Activated CD4-positive, alpha-beta T cell treated with anti-CD3 and anti-CD28 coated beads, Interleukin-2, amount 10 ng/mL, durations not matched to agents 7 days and 5 days (primary cell): ENCODE measurements at regions not wholly inside any gene's neighbourhood (a gene's known extent, or its start where the extent isn't known, plus 50 kb on each side); places are given as distances from the start of the nearest gene placed in this dataset.

ENCODE experiments used
- CTCF ChIA-PET: fragments of 350-600 bp; sonication (Branson Sonifier 250); formaldehyde crosslinking; loops from one replicate; lab custom pipeline; 2021; ENCODE audit warnings: antibody characterized with exemption; lab: Charles Lee
- POLR2A ChIA-PET: fragments of 350-600 bp; sonication (Branson Sonifier 250); formaldehyde crosslinking; loops from one replicate; lab custom pipeline; 2021; ENCODE audit warnings: antibody characterized with exemption; lab: Charles Lee
- DNase-seq: peaks from one replicate; pipeline ENCODE4 v3.0.0-alpha.2; 2020
- H3K27ac Mint-ChIP-seq: one replicate; pipeline ENCODE4 v1.8.0; 2021; ENCODE audit warnings: mild to moderate bottlenecking, moderate library complexity, mixed read lengths
- H3K27me3 Mint-ChIP-seq: one replicate; pipeline ENCODE4 v1.8.0; 2021; ENCODE audit warnings: mixed read lengths
- H3K36me3 Mint-ChIP-seq: one replicate; pipeline ENCODE4 v1.8.0; 2021; ENCODE audit warnings: low read depth, mixed read lengths
- H3K4me1 Mint-ChIP-seq: one replicate; pipeline ENCODE4 v1.8.0; 2021; ENCODE audit warnings: mixed read lengths
- H3K4me3 Mint-ChIP-seq: one replicate; pipeline ENCODE4 v1.8.0; 2021; ENCODE audit warnings: mild to moderate bottlenecking, moderate library complexity, mixed read lengths
- H3K9me3 Mint-ChIP-seq: one replicate; pipeline ENCODE4 v1.8.0; 2021; ENCODE audit warnings: mixed read lengths

GRCh38 chr1:50358962-50359361, 64.3 kb downstream of the DMRTA2 start:
- ChIA-PET POLR2A (no interaction called here), CTCF (no interaction called here)
- DNase-seq: no peak

DNA sequence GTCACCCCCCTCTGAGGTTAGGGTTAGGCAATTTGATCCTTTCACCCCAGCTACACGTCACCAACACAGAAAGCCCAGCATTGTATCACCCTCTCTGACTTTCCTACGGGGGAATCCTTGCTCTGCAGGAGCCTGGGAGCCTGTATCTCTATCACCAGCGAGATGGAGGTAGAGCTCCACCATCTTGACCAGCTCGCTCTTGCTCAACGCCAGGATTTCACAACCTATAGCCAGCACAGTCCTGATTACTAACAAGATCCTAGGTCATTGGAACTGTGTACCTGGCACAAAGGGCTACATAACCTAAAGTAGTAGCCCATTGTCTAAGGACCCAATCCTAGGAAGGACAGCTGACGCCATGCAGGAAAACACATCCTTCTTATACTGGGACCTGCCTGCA, 66.1 kb downstream of the DMRTA2 start:
- POLR2A ChIA-PET: no interaction called here
- Mint-ChIP-seq H3K9me3 (no peaks in the 10 kb centered on the region), H3K4me3 (no peak overlapping the region), H3K27me3 (peaks cover 13% of the 10 kb centered on the region), H3K4me1 (no peaks in the 10 kb centered on the region), H3K27ac (no peak overlapping the region), H3K36me3 (no peaks in the 10 kb centered on the region)
- CTCF ChIA-PET: interaction anchor here (0.9 to 1.4 kb wide), 2 partner anchors 14 to 16 kb away, joined by 3 read pairs; no protein-coding TSS in a partner anchor
- no peak for DNase-seq

More at GRCh38 chr1:50358962-50359361, 64.3 kb downstream of the DMRTA2 start:
- Mint-ChIP-seq H3K27me3 (peaks cover 27% of the 10 kb centered on the region), H3K9me3 (no peaks in the 10 kb centered on the region), H3K27ac (no peak overlapping the region), H3K4me3 (no peak overlapping the region), H3K4me1 (no peaks in the 10 kb centered on the region), H3K36me3 (no peaks in the 10 kb centered on the region)

GRCh38 chr1:50354813-50355212, 68.4 kb downstream of the DMRTA2 start:
- DNase-seq: no peak
- Mint-ChIP-seq H3K27me3 (peaks cover 1% of the 10 kb centered on the region), H3K9me3 (no peaks in the 10 kb centered on the region), H3K4me1 (no peaks in the 10 kb centered on the region), H3K4me3 (no peak overlapping the region), H3K27ac (no peak overlapping the region), H3K36me3 (no peaks in the 10 kb centered on the region)
- ChIA-PET POLR2A (no interaction called here), CTCF (no interaction called here)

GRCh38 chr1:50352428-50352827, 70.8 kb downstream of the DMRTA2 start:
- no peak overlapping the region for H3K27ac Mint-ChIP-seq
- CTCF ChIA-PET: interaction anchor here (1.0 kb wide), 1 partner anchor 19 kb away, joined by 3 read pairs; no protein-coding TSS in a partner anchor
- no peaks in the 10 kb centered on the region for H3K4me1 Mint-ChIP-seq
- H3K9me3 Mint-ChIP-seq: no peaks in the 10 kb centered on the region
- peaks cover 2% of the 10 kb centered on the region for H3K27me3 Mint-ChIP-seq
- no peak for DNase-seq
- H3K4me3 Mint-ChIP-seq: no peak overlapping the region
- POLR2A ChIA-PET: no interaction called here
- H3K36me3 Mint-ChIP-seq: no peaks in the 10 kb centered on the region

GRCh38 chr1:50350868-50351267, 72.4 kb downstream of the DMRTA2 start:
- ChIA-PET CTCF (no interaction called here), POLR2A (no interaction called here)
- H3K9me3 Mint-ChIP-seq: no peaks in the 10 kb centered on the region

GRCh38 chr1:50350421-50350820, 72.8 kb downstream of the DMRTA2 start:
- no peaks in the 10 kb centered on the region for H3K36me3 Mint-ChIP-seq

More at GRCh38 chr1:50350868-50351267, 72.4 kb downstream of the DMRTA2 start:
- no peak for DNase-seq
- H3K27me3 Mint-ChIP-seq: peaks cover 2% of the 10 kb centered on the region
- no peaks in the 10 kb centered on the region for H3K36me3 Mint-ChIP-seq
- H3K4me1 Mint-ChIP-seq: no peaks in the 10 kb centered on the region
- no peak overlapping the region for H3K4me3 Mint-ChIP-seq
- H3K27ac Mint-ChIP-seq: no peak overlapping the region

DNA sequence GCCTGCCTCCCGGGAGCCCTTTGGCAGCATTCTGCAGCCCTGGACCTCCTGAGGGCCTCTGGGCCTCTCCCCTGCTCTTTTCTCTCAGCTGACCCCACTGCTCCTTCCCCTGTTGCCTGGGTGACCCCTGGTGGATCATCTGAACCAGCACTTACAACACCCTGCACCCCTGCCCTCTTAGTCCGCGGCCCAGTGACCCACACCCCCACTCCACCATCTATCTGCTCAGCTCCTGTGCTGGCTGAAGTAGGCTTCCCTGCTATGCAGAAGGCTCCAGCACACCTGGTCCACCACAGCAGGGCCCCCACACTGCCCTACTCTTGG, 74.0 kb downstream of the DMRTA2 start:
- Mint-ChIP-seq H3K36me3 (no peaks in the 10 kb centered on the region), H3K4me1 (no peaks in the 10 kb centered on the region), H3K27ac (no peak overlapping the region), H3K4me3 (no peak overlapping the region), H3K9me3 (no peaks in the 10 kb centered on the region), H3K27me3 (peaks cover 5% of the 10 kb centered on the region)
- POLR2A ChIA-PET: no interaction called here
- DNase-seq: no peak
- CTCF ChIA-PET: no interaction called here

More at GRCh38 chr1:50350421-50350820, 72.8 kb downstream of the DMRTA2 start:
- H3K27ac Mint-ChIP-seq: no peak overlapping the region
- ChIA-PET POLR2A (no interaction called here), CTCF (no interaction called here)
- no peaks in the 10 kb centered on the region for H3K4me1 Mint-ChIP-seq
- peaks cover 3% of the 10 kb centered on the region for H3K27me3 Mint-ChIP-seq
- H3K9me3 Mint-ChIP-seq: no peaks in the 10 kb centered on the region
- no peak for DNase-seq
- no peak overlapping the region for H3K4me3 Mint-ChIP-seq

- POLR2A ChIA-PET: no interaction called here
- CTCF ChIA-PET: no interaction called here
- Mint-ChIP-seq H3K27ac (no peak overlapping the region), H3K27me3 (peaks cover 5% of the 10 kb centered on the region), H3K4me3 (no peak overlapping the region), H3K36me3 (no peaks in the 10 kb centered on the region), H3K4me1 (no peaks in the 10 kb centered on the region), H3K9me3 (no peaks in the 10 kb centered on the region)
- peak; percentile 65 for DNase-seq
Measured at GRCh38 chr1:50348449-50349241, 74.6 kb downstream of the DMRTA2 start.

DNA sequence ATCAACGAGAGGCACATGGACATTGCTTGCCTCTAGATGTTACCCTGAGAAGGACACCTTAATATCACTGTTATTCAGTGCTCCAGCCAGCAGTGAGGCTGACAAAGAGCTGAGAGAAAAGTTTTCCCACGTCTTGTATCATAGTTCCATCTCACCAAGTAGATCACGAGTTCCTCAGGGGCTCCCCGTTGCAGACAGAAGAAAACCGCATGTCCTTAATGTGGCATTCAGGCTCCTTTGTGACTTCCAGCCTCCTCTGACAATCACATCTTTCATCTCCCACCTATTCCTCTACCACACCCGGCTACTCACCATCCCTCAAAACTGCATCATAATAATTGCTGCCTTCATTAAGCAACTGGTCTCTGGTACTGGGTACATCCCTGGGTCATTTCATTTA, 75.3 kb downstream of the DMRTA2 start:
- Mint-ChIP-seq H3K27ac (no peak overlapping the region), H3K36me3 (no peaks in the 10 kb centered on the region), H3K4me3 (no peak overlapping the region), H3K4me1 (no peaks in the 10 kb centered on the region), H3K27me3 (peaks cover 8% of the 10 kb centered on the region), H3K9me3 (no peaks in the 10 kb centered on the region)
- POLR2A ChIA-PET: no interaction called here
- CTCF ChIA-PET: no interaction called here
- DNase-seq: no peak

- CTCF ChIA-PET: no interaction called here
- no peak for DNase-seq
- POLR2A ChIA-PET: no interaction called here
- peaks cover 11% of the 10 kb centered on the region for H3K27me3 Mint-ChIP-seq
- no peaks in the 10 kb centered on the region for H3K9me3 Mint-ChIP-seq
- H3K27ac Mint-ChIP-seq: no peak overlapping the region
- no peaks in the 10 kb centered on the region for H3K4me1 Mint-ChIP-seq
- H3K4me3 Mint-ChIP-seq: no peak overlapping the region
- no peaks in the 10 kb centered on the region for H3K36me3 Mint-ChIP-seq
Measured at GRCh38 chr1:50346621-50347020, 76.6 kb downstream of the DMRTA2 start.

DNA sequence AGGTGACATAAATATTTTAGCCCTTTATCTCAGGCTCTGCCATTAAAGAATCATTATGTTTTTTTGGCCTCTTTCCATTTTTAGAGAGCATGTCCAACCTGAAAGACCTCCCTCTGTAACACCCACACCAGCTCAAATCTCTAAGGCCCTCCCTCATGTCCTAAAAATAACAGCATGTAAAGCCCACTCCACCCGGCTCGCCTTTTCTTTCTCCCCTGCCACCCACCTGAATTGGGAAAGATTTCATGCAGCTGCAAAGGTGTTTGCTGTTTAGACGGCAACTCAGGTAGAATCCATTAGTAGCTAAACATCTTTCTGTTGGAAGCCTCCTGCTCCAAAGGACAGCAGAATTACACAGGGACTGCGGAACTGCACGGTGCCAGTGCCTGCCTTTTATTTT, 79.9 kb downstream of the DMRTA2 start:
- H3K27me3 Mint-ChIP-seq: peaks cover 19% of the 10 kb centered on the region
- ChIA-PET CTCF (interaction anchor here (1.0 to 1.2 kb wide), 2 partner anchors 9 to 14 kb away, joined by 3 read pairs; no protein-coding TSS in a partner anchor), POLR2A (no interaction called here)
- no peaks in the 10 kb centered on the region for H3K9me3 Mint-ChIP-seq
- H3K4me3 Mint-ChIP-seq: no peak overlapping the region
- no peaks in the 10 kb centered on the region for H3K36me3 Mint-ChIP-seq
- H3K4me1 Mint-ChIP-seq: no peaks in the 10 kb centered on the region
- no peak for DNase-seq
- H3K27ac Mint-ChIP-seq: no peak overlapping the region

DNA sequence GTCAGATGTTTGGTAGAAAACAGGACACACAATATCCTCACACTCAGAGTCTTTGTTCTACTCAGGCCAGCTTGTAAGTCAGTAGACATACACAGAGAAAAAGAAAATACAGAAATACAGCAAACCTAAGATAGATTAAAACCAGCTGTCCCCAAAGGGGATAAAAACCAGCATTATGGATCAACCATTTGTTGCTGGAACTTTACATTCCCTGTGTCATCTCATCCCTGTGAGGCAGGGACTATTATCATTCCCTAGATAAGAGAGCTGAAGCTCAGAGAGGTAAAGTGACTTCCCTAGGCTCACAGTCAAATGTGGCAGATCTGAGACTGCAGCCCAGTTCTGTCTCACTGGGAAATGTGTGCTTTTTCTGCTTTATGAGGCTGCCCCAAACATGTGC, 80.7 kb downstream of the DMRTA2 start:
- ChIA-PET POLR2A (no interaction called here), CTCF (interaction anchor here (1.0 to 1.2 kb wide), 2 partner anchors 9 to 15 kb away, joined by 3 read pairs; no protein-coding TSS in a partner anchor)
- Mint-ChIP-seq H3K27me3 (peaks cover 22% of the 10 kb centered on the region), H3K4me1 (no peaks in the 10 kb centered on the region), H3K4me3 (no peak overlapping the region), H3K9me3 (no peaks in the 10 kb centered on the region), H3K36me3 (no peaks in the 10 kb centered on the region), H3K27ac (no peak overlapping the region)
- DNase-seq: no peak

DNA sequence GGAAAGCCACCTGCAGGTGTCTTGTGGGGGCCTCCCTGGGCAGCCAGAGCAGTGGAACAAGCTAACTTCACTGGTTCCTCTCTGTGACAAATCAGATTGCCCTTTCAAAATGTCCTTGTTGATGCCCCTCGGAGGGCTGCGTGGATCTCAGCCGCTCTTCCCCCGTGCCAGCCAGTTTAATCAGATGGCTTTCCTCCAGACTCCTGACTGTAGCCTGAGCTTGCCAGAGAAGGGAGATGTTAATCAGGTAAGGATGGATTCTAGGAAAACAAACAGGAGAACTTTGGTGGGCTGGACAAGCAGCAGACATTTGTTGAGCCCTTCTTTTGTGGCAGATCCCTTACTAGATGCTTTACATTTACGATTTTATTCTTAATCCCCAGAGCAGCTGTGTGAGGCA, 88.2 kb downstream of the DMRTA2 start:
- no peak for DNase-seq
- Mint-ChIP-seq H3K27ac (no peak overlapping the region), H3K9me3 (no peaks in the 10 kb centered on the region), H3K4me1 (peaks cover 4% of the 10 kb centered on the region), H3K27me3 (peaks cover 41% of the 10 kb centered on the region), H3K4me3 (no peak overlapping the region), H3K36me3 (no peaks in the 10 kb centered on the region)
- CTCF ChIA-PET: no interaction called here
- POLR2A ChIA-PET: no interaction called here
